Upper lobe of right lung (tissue), 1 donor: ENCODE measurements at regions not wholly inside any gene's neighbourhood (a gene's known extent, or its start where the extent isn't known, plus 50 kb on each side); places are given as distances from the start of the nearest gene placed in this dataset.

Source experiments
- ATAC-seq: fragments of 200-7000 bp; cut with Tn5 transposase; one replicate; pipeline ENCODE4 v1.9.1; 2020; ENCODE audit warnings: mild to moderate bottlenecking, moderate library complexity
- DNase-seq: peaks from one replicate; pipeline ENCODE4 v3.0.0-alpha.2; 2020
- H3K27ac ChIP-seq: fragments of 200-600 bp; one replicate; pipeline ENCODE4 v1.8.0; 2022
- H3K27me3 ChIP-seq: fragments of 200-600 bp; one replicate; pipeline ENCODE4 v1.8.0; 2022; ENCODE audit warnings: mild to moderate bottlenecking
- H3K36me3 ChIP-seq: fragments of 200-600 bp; one replicate; pipeline ENCODE4 v1.8.0; 2022
- H3K4me1 ChIP-seq: fragments of 200-600 bp; one replicate; pipeline ENCODE4 v1.8.0; 2022
- H3K4me3 ChIP-seq: fragments of 200-600 bp; one replicate; pipeline ENCODE4 v1.8.0; 2022; ENCODE audit warnings: mild to moderate bottlenecking
- H3K9me3 ChIP-seq: fragments of 200-600 bp; one replicate; pipeline ENCODE4 v1.8.0; 2022
- intact Hi-C: fragments of 100-400 bp; cut with DNase I; formaldehyde crosslinking; loops from one replicate; pipeline ENCODE4 v1.11.0; 2022
- TF ChIP-seq, protein P1 (sequence below): fragments of 200-600 bp; IDR thresholded peaks from one replicate; pipeline ENCODE4 v1.8.0; 2022; ENCODE audit warnings: antibody characterized with exemption
- donor health status: DM: no; HTN: yes; CAD: no; lungs with severe emphysema.

DNA sequence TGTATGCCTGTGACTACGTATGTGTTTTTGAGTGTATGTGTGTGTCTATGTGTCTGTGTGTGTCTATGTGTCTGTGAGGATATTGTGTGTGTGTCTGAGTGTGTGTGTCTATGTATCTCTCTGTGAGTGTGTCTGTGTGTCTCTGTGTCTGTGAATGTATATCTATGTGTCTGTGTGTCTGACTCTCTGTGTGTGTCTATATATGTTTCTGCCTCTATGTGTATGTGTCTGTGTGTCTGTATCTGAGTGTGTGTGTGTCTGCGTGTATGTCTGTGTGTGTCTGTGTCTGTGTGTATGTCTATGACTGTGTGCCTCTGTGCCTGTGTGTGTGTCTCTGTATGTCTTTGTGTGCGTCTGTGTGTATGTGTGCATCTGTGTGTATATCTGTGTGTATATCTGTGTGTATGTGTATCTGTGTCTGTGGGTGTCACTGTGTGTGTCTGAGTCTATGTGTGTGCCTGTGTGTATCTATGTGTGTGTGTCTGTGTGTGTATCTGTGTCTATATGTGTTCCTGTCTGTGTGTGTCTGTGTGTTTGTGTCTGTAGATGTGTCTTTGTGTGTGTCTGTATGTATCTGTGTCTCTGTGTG, 172.7 kb downstream of the MYCN start:
- Histone ChIP-seq H3K4me3 (no peak overlapping the region), H3K27ac (no peak overlapping the region), H3K9me3 (no peaks in the 10 kb centered on the region), H3K27me3 (no peaks in the 10 kb centered on the region), H3K36me3 (no peaks in the 10 kb centered on the region), H3K4me1 (no peaks in the 10 kb centered on the region)
- intact Hi-C loops = no loop called here
- DNase-seq (no peak), ATAC-seq (no peak)
- TF ChIP-seq, protein P1, sequence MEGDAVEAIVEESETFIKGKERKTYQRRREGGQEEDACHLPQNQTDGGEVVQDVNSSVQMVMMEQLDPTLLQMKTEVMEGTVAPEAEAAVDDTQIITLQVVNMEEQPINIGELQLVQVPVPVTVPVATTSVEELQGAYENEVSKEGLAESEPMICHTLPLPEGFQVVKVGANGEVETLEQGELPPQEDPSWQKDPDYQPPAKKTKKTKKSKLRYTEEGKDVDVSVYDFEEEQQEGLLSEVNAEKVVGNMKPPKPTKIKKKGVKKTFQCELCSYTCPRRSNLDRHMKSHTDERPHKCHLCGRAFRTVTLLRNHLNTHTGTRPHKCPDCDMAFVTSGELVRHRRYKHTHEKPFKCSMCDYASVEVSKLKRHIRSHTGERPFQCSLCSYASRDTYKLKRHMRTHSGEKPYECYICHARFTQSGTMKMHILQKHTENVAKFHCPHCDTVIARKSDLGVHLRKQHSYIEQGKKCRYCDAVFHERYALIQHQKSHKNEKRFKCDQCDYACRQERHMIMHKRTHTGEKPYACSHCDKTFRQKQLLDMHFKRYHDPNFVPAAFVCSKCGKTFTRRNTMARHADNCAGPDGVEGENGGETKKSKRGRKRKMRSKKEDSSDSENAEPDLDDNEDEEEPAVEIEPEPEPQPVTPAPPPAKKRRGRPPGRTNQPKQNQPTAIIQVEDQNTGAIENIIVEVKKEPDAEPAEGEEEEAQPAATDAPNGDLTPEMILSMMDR = no peak

DNA sequence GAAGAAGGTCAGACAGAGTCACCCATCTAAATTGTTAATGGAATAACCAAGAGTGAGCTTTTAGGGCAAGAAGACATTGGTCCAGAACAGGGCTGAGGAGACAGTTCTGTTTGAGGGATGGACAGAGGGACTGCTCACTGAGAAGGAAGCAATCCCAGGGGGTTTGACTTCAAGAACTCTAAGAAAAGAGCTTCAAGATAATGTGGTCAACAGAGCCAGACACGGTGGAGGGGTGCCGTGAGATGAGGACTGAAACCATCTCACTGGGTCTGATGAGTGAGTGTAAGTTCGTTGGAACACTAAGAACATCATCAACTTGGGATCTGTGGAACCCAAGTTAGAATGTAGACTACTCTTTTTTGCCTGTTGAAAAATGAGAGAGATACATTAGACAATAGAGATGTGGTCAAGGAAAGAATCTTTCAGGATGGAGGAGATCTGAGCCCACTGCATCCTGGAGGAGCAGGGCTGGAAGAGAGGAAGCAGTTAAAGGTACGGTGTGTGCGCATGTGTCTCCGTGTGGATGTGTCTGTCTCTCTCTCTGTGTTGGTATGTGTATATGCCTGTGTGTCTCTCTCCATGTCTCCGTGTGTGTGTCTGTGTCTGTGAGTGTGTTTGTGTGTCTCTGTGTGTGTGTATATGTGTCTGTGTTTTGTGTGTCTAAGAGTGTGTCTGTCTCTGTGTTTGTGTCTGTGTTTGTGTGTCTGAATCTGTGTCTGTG, 172.1 kb downstream of the MYCN start:
- Histone ChIP-seq H3K36me3 (no peaks in the 10 kb centered on the region), H3K27me3 (no peaks in the 10 kb centered on the region), H3K9me3 (no peaks in the 10 kb centered on the region), H3K27ac (no peak overlapping the region), H3K4me1 (no peaks in the 10 kb centered on the region), H3K4me3 (no peak overlapping the region)
- intact Hi-C loops = no loop called here
- no peak for ATAC-seq
- TF ChIP-seq, protein P1 = no peak
- DNase-seq = no peak

DNA sequence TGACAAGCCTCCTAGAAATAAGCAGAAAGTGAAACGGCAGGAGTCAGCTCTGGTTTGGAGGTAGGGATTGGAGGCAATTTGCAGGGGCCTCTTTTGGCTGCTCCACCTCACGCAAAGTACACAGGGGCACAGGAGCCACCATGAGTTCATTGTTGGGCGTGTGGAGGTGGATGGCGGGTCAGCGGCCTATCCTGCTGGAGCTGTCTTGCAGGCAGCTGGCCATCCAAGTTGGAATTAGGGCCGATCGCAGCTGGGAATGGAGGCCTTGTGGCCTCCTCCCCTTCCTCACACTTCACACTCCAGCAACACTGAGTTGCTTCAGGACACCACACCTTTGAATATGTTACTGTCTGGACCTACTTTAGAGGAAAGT, 171.5 kb downstream of the MYCN start:
- Histone ChIP-seq H3K4me3 (no peak overlapping the region), H3K27me3 (no peaks in the 10 kb centered on the region), H3K27ac (no peak overlapping the region), H3K4me1 (no peaks in the 10 kb centered on the region), H3K36me3 (no peaks in the 10 kb centered on the region), H3K9me3 (no peaks in the 10 kb centered on the region)
- intact Hi-C loops = no loop called here
- ATAC-seq (no peak), DNase-seq (no peak)
- TF ChIP-seq, protein P1 = no peak

DNA sequence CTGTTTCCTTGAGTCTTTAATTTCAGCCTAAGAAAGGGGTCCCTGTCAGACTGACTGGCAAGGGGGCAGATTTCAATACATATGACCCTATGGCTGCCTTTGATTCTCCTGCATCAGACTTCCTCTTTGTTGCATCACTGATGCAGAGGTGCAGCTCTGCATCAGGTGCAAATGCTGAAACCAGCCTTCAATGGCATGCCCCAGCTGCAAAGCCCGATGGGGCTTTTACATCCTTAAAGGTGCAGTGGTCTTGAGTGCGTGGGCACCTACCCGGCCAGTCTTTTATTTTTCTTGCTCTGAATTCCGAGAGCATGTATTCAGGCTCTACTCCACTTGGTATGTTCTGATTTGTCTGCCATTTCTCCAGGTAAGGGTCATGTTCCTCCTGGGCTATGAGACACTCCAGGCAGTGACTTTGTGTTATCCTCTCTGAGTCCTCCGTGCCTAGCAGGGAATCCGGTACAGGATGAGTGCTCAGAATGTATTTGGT, 169.5 kb downstream of the MYCN start:
- ATAC-seq (no peak), DNase-seq (no peak)
- H3K36me3 ChIP-seq = no peaks in the 10 kb centered on the region
- H3K4me1 ChIP-seq = no peaks in the 10 kb centered on the region
- intact Hi-C loops = no loop called here
- TF ChIP-seq, protein P1 = no peak
- no peak overlapping the region for H3K27ac ChIP-seq
- no peaks in the 10 kb centered on the region for H3K27me3 ChIP-seq
- H3K4me3 ChIP-seq = no peak overlapping the region
- H3K9me3 ChIP-seq = no peaks in the 10 kb centered on the region

DNA sequence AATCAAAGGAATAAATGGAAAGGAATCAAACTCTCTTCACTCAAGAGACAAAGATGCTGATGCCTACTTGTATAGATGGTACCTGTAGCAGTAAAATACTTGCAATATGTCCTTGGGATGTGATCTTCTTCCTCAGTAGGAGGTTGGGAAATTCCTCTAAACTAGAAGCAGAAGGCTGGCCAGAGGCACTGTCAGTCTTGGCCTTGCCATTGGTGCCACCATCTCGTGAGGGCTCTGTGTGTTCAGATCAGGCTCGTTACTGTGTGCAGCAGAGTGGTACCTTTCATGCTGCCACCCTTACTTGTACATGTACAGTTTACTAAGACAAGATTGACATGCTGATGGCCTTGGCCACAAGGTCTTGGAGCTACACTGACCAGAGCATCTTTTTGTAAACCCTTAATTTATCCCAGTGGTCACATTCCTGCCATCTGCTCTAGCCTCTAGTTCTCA, 169.0 kb downstream of the MYCN start:
- Histone ChIP-seq H3K9me3 (no peaks in the 10 kb centered on the region), H3K27me3 (no peaks in the 10 kb centered on the region), H3K4me1 (no peaks in the 10 kb centered on the region), H3K27ac (no peak overlapping the region), H3K36me3 (no peaks in the 10 kb centered on the region), H3K4me3 (no peak overlapping the region)
- DNase-seq = no peak
- TF ChIP-seq, protein P1 = no peak
- intact Hi-C loops = no loop called here
- ATAC-seq = no peak
